GM23338 (cell line): ENCODE measurements at regions not wholly inside any gene's neighbourhood (a gene's known extent, or its start where the extent isn't known, plus 50 kb on each side); places are given as distances from the start of the nearest gene placed in this dataset.
A peak's percentile ranks its signal among the peaks of the same experiment; 100 is the strongest.

Experiments used
- ATAC-seq: fragments of 200-7000 bp; cut with Tn5 transposase; 3 replicates; pipeline ENCODE4 v1.9.1; 2020
- DNase-seq: peaks from one replicate; pipeline ENCODE4 v3.0.0-alpha.2; 2015; ENCODE audit warnings: low spot score
- H2AFZ ChIP-seq: fragments of 200-600 bp; sonication (generic); 2 replicates; pipeline ENCODE4 v1.8.0; 2016; ENCODE audit warnings: antibody characterized with exemption, mild to moderate bottlenecking, moderate library complexity
- H3F3A ChIP-seq: fragments of 200-600 bp; sonication (generic); replicated peaks from 2 replicates; pipeline ENCODE4 v1.8.0; 2017; ENCODE audit warnings: antibody characterized with exemption, mixed run types, low read depth
- H3K27ac ChIP-seq: fragments of 200-600 bp; sonication (generic); 2 replicates; pipeline ENCODE4 v1.6.1; 2016; ENCODE audit warnings: low read depth
- H3K27me3 ChIP-seq: fragments of 200-600 bp; sonication (generic); 2 replicates; pipeline ENCODE4 v1.8.0; 2016; ENCODE audit warnings: mild to moderate bottlenecking, mixed run types, moderate library complexity; ENCODE audit not compliant: insufficient read depth
- H3K36me3 ChIP-seq: fragments of 200-600 bp; sonication (generic); 2 replicates; pipeline ENCODE4 v1.8.0; 2016; ENCODE audit warnings: mild to moderate bottlenecking; ENCODE audit not compliant: insufficient read depth
- H3K4me1 ChIP-seq: fragments of 200-600 bp; sonication (generic); 2 replicates; pipeline ENCODE4 v1.8.0; 2016; ENCODE audit warnings: mild to moderate bottlenecking, moderate library complexity; ENCODE audit not compliant: insufficient read depth
- H3K4me2 ChIP-seq: fragments of 200-600 bp; sonication (generic); 2 replicates; pipeline ENCODE4 v1.7.1; 2017; ENCODE audit warnings: mixed run types
- H3K4me3 ChIP-seq: fragments of 200-600 bp; sonication (generic); 2 replicates; pipeline ENCODE4 v1.6.1; 2016; ENCODE audit warnings: mixed run types
- H3K79me2 ChIP-seq: fragments of 200-600 bp; sonication (generic); replicated peaks from 2 replicates; pipeline ENCODE4 v1.8.0; 2017; ENCODE audit warnings: mild to moderate bottlenecking; ENCODE audit not compliant: insufficient read depth
- H3K9me2 ChIP-seq: fragments of 200-600 bp; sonication (generic); 2 replicates; pipeline ENCODE4 v1.8.0; 2017; ENCODE audit not compliant: insufficient read depth
- H4K20me1 ChIP-seq: fragments of 200-600 bp; sonication (generic); replicated peaks from 2 replicates; pipeline ENCODE4 v1.8.0; 2017; ENCODE audit warnings: mild to moderate bottlenecking; ENCODE audit not compliant: insufficient read depth
- H3K27ac Mint-ChIP-seq: 2 replicates; pipeline ENCODE4 v1.8.0; 2020; ENCODE audit warnings: inconsistent platforms, mild to moderate bottlenecking, moderate library complexity, mixed read lengths
- H3K27me3 Mint-ChIP-seq: 3 replicates; pipeline ENCODE4 v1.8.0; 2022; ENCODE audit warnings: low read depth, mild to moderate bottlenecking, moderate library complexity, mixed read lengths, inconsistent platforms; ENCODE audit not compliant: insufficient read depth, poor library complexity
- H3K36me3 Mint-ChIP-seq: 3 replicates; pipeline ENCODE4 v1.8.0; 2021; ENCODE audit warnings: low read depth, mild to moderate bottlenecking, inconsistent platforms, moderate library complexity, mixed read lengths
- H3K4me1 Mint-ChIP-seq: 3 replicates; pipeline ENCODE4 v1.8.0; 2020; ENCODE audit warnings: mild to moderate bottlenecking, inconsistent platforms, mixed read lengths
- H3K4me3 Mint-ChIP-seq: 3 replicates; pipeline ENCODE4 v1.8.0; 2021; ENCODE audit warnings: moderate library complexity, mild to moderate bottlenecking, inconsistent platforms, mixed read lengths
- H3K9me3 Mint-ChIP-seq: 3 replicates; pipeline ENCODE4 v1.8.0; 2020; ENCODE audit warnings: moderate library complexity, mild to moderate bottlenecking, inconsistent platforms, mixed read lengths
- CREB1 ChIP-seq: fragments of 250-450 bp; sonication (Bioruptor Pico); IDR thresholded peaks from 2 replicates; pipeline ENCODE4 v1.5.0; 2020; ENCODE audit warnings: low read depth, mild to moderate bottlenecking, moderate library complexity
- EZH2 ChIP-seq: fragments of 200-600 bp; sonication (generic); IDR thresholded peaks from one replicate; pipeline ENCODE4 v1.8.0; 2017; ENCODE audit warnings: antibody characterized with exemption, mild to moderate bottlenecking, low read depth; ENCODE audit not compliant: unreplicated experiment
- EZH2phosphoT487 ChIP-seq: fragments of 200-600 bp; sonication (generic); IDR thresholded peaks from one replicate; pipeline ENCODE4 v1.8.1; 2018; ENCODE audit warnings: antibody characterized with exemption; ENCODE audit not compliant: unreplicated experiment
- NANOG ChIP-seq: IDR thresholded peaks from 2 replicates; pipeline ENCODE4 v1.6.1; 2016; ENCODE audit warnings: antibody characterized with exemption, borderline replicate concordance
- POLR2AphosphoS5 ChIP-seq: IDR thresholded peaks from 2 replicates; pipeline ENCODE4 v1.6.1; 2016; ENCODE audit warnings: antibody characterized with exemption, low read depth
- STAT1 ChIP-seq: IDR thresholded peaks from one replicate; pipeline ENCODE4 v1.6.1; 2016; ENCODE audit warnings: antibody characterized with exemption; ENCODE audit not compliant: unreplicated experiment
- ZNF331 ChIP-seq: fragments of 250-450 bp; sonication (Bioruptor Pico); IDR thresholded peaks from 2 replicates; pipeline ENCODE4 v1.5.0; 2020; ENCODE audit warnings: low read depth, mild to moderate bottlenecking, moderate library complexity
- TF ChIP-seq, protein P1 (sequence below), 2 experiments: fragments of 200-600 bp in 1 of 2; sonication (generic) in 1 of 2; conservative IDR thresholded peaks; 2 replicates each; pipeline versions ENCODE4 v1.5.1 to v1.6.1; 2016 to 2017; ENCODE audit warnings: antibody characterized with exemption in 2 of 2, low read depth in 2 of 2, mild to moderate bottlenecking in 2 of 2, moderate library complexity in 1 of 2
- TF ChIP-seq, protein P2 (sequence below): fragments of 250-450 bp; sonication (Bioruptor Pico); IDR thresholded peaks from 2 replicates; pipeline ENCODE4 v1.5.0; 2020; ENCODE audit warnings: mild to moderate bottlenecking, moderate library complexity
- TF ChIP-seq, protein P3 (sequence below): IDR thresholded peaks from one replicate; pipeline ENCODE4 v1.6.1; 2018; ENCODE audit warnings: antibody characterized with exemption; ENCODE audit not compliant: unreplicated experiment

DNA sequence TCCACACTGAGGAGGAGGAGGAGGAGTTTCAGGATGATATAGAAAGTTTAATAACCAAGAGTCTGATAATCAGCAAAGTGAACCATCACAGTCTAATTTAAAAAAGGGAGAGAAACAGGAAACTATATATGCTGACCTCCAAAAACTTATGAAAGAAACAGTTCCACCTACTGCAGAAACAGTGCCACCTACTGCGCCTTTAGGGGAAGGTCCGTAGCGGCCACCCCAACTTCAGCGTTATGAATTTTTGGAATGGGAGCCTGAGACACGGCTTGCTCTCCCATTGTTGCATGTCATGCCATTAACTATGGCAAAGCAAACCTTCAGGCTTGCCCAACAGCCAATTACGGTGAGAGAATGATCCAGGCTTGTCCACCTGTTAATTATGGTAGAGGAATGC lies 1719.2 kb upstream of the LRRTM1 start:
- Histone ChIP-seq H2AFZ (peak overlapping the region; percentile 82; the same call in 1 of the 2 replicates), H3K27ac (no peak overlapping the region), H4K20me1 (no peaks in the 10 kb centered on the region), H3K4me3 (no peak overlapping the region), H3K27me3 (no peaks in the 10 kb centered on the region), H3K79me2 (no peaks in the 10 kb centered on the region), H3K4me2 (no peak overlapping the region), H3F3A (no peaks in the 10 kb centered on the region), H3K36me3 (no peaks in the 10 kb centered on the region), H3K9me2 (peaks cover 7% of the 10 kb centered on the region; the same call in 1 of the 2 replicates), H3K4me1 (no peaks in the 10 kb centered on the region)
- no peak overlapping the region for H3K27ac Mint-ChIP-seq
- no peaks in the 10 kb centered on the region; the same call in 2 of the 3 replicates for H3K36me3 Mint-ChIP-seq
- no peaks in the 10 kb centered on the region; the same call in 2 of the 3 replicates for H3K4me1 Mint-ChIP-seq
- peaks cover 5% of the 10 kb centered on the region for H3K27me3 Mint-ChIP-seq
- DNase-seq (peak; percentile 51), ATAC-seq (peak; percentile 56)
- TF ChIP-seq STAT1 = no peak
- TF ChIP-seq, protein P1, sequence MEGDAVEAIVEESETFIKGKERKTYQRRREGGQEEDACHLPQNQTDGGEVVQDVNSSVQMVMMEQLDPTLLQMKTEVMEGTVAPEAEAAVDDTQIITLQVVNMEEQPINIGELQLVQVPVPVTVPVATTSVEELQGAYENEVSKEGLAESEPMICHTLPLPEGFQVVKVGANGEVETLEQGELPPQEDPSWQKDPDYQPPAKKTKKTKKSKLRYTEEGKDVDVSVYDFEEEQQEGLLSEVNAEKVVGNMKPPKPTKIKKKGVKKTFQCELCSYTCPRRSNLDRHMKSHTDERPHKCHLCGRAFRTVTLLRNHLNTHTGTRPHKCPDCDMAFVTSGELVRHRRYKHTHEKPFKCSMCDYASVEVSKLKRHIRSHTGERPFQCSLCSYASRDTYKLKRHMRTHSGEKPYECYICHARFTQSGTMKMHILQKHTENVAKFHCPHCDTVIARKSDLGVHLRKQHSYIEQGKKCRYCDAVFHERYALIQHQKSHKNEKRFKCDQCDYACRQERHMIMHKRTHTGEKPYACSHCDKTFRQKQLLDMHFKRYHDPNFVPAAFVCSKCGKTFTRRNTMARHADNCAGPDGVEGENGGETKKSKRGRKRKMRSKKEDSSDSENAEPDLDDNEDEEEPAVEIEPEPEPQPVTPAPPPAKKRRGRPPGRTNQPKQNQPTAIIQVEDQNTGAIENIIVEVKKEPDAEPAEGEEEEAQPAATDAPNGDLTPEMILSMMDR (conservative IDR thresholded peaks at IDR 0.05; ENCODE audit: low read depth in 2 of 2) = peak; percentile 55 to 74
- H3K9me3 Mint-ChIP-seq = no peaks in the 10 kb centered on the region; the same call in 2 of the 3 replicates
- no peak overlapping the region for H3K4me3 Mint-ChIP-seq

DNA sequence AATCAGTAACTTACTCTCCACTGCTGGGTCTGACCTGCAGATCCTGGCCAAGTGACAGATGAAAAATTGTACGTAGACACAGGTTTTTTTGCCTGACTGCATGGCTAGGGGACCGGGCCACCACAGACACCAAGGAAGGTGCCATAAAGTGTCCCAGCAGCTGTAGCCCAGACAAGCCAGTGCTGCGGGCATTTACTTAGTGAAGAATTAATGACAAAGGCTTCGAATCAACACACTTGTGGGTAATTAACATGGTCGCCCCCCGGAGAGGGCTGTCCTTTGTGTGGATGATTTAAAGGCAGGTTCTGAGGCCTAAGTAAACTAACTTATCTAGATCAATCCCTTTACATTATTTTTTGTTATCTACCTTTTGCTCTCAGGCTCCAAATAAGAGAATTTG lies 1709.1 kb upstream of the LRRTM1 start:
- Histone ChIP-seq H3K79me2 (no peaks in the 10 kb centered on the region), H3K27me3 (peaks cover 7% of the 10 kb centered on the region; the same call in 1 of the 2 replicates), H3K4me3 (peak overlapping the region; percentile 25), H3F3A (no peaks in the 10 kb centered on the region), H3K4me2 (peak overlapping the region; percentile 60), H3K4me1 (peaks cover 13% of the 10 kb centered on the region), H3K27ac (no peak overlapping the region), H2AFZ (no peak overlapping the region), H4K20me1 (no peaks in the 10 kb centered on the region), H3K36me3 (no peaks in the 10 kb centered on the region), H3K9me2 (no peaks in the 10 kb centered on the region)
- Mint-ChIP-seq H3K9me3 (peaks cover under 1% of the 10 kb centered on the region; the same call in 1 of the 3 replicates), H3K4me3 (peak overlapping the region; percentile 7; the same call in 1 of the 3 replicates), H3K36me3 (no peaks in the 10 kb centered on the region), H3K27me3 (no peaks in the 10 kb centered on the region), H3K27ac (no peak overlapping the region), H3K4me1 (peaks cover 11% of the 10 kb centered on the region)
- peak; percentile 98 for ATAC-seq
- DNase-seq = peak; percentile 86
- peak; percentile 79 for TF ChIP-seq NANOG
- TF ChIP-seq EZH2 = no peak
- TF ChIP-seq, protein P2, sequence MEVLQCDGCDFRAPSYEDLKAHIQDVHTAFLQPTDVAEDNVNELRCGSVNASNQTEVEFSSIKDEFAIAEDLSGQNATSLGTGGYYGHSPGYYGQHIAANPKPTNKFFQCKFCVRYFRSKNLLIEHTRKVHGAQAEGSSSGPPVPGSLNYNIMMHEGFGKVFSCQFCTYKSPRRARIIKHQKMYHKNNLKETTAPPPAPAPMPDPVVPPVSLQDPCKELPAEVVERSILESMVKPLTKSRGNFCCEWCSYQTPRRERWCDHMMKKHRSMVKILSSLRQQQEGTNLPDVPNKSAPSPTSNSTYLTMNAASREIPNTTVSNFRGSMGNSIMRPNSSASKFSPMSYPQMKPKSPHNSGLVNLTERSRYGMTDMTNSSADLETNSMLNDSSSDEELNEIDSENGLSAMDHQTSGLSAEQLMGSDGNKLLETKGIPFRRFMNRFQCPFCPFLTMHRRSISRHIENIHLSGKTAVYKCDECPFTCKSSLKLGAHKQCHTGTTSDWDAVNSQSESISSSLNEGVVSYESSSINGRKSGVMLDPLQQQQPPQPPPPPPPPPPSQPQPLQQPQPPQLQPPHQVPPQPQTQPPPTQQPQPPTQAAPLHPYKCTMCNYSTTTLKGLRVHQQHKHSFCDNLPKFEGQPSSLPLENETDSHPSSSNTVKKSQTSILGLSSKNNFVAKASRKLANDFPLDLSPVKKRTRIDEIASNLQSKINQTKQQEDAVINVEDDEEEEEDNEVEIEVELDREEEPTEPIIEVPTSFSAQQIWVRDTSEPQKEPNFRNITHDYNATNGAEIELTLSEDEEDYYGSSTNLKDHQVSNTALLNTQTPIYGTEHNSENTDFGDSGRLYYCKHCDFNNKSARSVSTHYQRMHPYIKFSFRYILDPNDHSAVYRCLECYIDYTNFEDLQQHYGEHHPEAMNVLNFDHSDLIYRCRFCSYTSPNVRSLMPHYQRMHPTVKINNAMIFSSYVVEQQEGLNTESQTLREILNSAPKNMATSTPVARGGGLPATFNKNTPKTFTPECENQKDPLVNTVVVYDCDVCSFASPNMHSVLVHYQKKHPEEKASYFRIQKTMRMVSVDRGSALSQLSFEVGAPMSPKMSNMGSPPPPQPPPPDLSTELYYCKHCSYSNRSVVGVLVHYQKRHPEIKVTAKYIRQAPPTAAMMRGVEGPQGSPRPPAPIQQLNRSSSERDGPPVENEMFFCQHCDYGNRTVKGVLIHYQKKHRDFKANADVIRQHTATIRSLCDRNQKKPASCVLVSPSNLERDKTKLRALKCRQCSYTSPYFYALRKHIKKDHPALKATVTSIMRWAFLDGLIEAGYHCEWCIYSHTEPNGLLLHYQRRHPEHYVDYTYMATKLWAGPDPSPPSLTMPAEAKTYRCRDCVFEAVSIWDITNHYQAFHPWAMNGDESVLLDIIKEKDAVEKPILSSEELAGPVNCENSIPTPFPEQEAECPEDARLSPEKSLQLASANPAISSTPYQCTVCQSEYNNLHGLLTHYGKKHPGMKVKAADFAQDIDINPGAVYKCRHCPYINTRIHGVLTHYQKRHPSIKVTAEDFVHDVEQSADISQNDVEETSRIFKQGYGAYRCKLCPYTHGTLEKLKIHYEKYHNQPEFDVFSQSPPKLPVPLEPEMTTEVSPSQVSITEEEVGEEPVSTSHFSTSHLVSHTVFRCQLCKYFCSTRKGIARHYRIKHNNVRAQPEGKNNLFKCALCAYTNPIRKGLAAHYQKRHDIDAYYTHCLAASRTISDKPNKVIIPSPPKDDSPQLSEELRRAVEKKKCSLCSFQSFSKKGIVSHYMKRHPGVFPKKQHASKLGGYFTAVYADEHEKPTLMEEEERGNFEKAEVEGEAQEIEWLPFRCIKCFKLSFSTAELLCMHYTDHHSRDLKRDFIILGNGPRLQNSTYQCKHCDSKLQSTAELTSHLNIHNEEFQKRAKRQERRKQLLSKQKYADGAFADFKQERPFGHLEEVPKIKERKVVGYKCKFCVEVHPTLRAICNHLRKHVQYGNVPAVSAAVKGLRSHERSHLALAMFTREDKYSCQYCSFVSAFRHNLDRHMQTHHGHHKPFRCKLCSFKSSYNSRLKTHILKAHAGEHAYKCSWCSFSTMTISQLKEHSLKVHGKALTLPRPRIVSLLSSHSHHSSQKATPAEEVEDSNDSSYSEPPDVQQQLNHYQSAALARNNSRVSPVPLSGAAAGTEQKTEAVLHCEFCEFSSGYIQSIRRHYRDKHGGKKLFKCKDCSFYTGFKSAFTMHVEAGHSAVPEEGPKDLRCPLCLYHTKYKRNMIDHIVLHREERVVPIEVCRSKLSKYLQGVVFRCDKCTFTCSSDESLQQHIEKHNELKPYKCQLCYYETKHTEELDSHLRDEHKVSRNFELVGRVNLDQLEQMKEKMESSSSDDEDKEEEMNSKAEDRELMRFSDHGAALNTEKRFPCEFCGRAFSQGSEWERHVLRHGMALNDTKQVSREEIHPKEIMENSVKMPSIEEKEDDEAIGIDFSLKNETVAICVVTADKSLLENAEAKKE (CRISPR knock-in tag) = peak; percentile 76
- no peak for TF ChIP-seq STAT1
- TF ChIP-seq, protein P3, sequence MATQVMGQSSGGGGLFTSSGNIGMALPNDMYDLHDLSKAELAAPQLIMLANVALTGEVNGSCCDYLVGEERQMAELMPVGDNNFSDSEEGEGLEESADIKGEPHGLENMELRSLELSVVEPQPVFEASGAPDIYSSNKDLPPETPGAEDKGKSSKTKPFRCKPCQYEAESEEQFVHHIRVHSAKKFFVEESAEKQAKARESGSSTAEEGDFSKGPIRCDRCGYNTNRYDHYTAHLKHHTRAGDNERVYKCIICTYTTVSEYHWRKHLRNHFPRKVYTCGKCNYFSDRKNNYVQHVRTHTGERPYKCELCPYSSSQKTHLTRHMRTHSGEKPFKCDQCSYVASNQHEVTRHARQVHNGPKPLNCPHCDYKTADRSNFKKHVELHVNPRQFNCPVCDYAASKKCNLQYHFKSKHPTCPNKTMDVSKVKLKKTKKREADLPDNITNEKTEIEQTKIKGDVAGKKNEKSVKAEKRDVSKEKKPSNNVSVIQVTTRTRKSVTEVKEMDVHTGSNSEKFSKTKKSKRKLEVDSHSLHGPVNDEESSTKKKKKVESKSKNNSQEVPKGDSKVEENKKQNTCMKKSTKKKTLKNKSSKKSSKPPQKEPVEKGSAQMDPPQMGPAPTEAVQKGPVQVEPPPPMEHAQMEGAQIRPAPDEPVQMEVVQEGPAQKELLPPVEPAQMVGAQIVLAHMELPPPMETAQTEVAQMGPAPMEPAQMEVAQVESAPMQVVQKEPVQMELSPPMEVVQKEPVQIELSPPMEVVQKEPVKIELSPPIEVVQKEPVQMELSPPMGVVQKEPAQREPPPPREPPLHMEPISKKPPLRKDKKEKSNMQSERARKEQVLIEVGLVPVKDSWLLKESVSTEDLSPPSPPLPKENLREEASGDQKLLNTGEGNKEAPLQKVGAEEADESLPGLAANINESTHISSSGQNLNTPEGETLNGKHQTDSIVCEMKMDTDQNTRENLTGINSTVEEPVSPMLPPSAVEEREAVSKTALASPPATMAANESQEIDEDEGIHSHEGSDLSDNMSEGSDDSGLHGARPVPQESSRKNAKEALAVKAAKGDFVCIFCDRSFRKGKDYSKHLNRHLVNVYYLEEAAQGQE = no peak
- TF ChIP-seq EZH2phosphoT487 = no peak
- no peak for TF ChIP-seq ZNF331
- TF ChIP-seq CREB1 (CRISPR knock-in tag) = no peak
- no peak for TF ChIP-seq POLR2AphosphoS5
